HG03342 (cell line): ENCODE measurements at regions not wholly inside any gene's neighbourhood (a gene's known extent, or its start where the extent isn't known, plus 50 kb on each side); places are given as distances from the start of the nearest gene placed in this dataset.

Source experiments
- ATAC-seq: cut with Tn5 transposase; IDR thresholded peaks from one replicate; pipeline ENCODE4 v1.9.1; 2021; ENCODE audit warnings: mild to moderate bottlenecking, moderate library complexity; ENCODE audit not compliant: unreplicated experiment

DNA sequence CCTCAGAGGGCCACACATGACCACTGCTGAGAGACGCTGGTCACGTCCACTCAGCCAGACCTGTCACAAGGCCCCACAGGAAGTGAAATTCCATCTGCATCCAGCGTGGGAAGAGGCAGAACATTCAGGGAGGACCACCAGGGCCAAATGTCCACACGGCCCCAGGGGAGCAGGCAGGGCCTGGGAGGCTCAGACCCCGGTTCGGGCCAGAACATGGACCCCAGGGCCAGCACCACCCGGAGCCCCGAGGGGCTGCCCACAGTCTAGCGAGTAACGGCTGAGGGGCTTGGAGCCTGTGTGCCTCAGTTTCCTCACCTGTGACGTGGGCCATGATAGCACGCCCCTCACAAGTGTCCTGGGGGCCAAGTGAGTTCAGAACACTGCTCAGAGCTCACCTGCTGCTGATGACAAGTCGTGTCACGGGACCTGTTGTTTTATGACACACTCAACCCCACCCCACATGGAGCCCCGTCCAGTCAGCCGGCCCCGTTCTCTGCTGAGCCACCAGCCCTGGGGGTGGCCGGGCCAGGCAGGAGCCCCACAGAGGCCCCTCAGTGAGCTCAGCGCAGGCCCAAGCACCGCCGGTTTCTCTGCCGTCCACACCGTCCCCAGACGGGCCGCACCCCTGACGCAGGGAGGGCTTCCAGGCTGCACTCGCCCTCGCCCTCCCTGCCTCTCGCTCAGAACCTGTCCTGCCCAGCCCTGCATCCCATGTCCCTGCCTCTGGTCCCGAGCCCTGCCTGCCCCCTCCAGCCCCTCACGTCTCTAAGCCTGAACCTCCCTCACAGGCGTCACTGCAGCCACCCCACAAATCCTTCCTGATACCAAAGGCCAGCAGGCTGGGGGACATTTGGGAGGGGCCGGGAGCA lies 79.5 kb upstream of the GALNT9 start:
- ATAC-seq: no peak

DNA sequence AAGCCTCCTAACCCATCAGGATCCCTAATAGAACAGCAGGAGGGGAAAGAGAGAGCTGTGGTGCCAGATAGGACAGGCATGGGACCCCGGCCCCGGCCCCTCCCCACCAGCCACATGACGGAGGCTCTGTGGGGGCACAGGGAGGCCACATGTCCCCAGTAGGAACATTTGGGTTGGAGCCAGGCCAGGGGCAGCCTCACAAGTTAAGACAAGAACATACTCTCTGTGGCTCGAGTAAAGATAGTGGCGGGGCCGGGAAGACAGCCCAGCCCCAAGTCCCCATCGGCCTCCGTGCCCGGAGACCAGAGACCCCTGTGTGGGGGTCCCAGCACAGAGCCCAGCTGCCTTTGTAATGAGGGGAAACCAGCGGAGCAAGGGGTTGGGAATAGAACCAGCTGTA lies 78.6 kb upstream of the GALNT9 start:
- no peak for ATAC-seq

DNA sequence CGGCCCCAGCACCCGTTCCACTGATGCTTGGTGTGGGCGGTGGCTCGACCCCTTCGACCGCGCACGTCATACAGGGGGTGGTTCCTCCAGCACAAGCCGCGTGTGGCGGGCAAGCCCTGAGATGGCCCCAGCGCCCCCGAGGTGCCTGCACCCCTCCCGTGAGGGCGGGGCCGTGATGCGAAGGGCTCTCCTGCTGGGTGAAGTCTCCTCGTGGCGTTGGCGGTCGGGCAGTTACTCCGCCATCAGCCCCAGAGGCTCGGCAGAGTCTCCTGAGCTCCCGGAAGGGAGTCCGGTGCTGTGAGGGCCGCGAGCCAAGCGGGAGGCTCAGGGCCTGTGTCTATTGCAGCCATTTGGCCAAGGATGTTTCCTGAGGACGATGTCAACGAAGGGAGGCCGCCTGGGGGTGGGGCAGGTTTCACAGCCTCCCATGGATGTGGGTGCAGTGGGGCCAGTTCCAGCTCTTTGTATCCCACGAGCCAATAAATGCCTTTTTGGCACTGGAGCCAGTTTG lies 78.1 kb upstream of the GALNT9 start:
- no peak for ATAC-seq

DNA sequence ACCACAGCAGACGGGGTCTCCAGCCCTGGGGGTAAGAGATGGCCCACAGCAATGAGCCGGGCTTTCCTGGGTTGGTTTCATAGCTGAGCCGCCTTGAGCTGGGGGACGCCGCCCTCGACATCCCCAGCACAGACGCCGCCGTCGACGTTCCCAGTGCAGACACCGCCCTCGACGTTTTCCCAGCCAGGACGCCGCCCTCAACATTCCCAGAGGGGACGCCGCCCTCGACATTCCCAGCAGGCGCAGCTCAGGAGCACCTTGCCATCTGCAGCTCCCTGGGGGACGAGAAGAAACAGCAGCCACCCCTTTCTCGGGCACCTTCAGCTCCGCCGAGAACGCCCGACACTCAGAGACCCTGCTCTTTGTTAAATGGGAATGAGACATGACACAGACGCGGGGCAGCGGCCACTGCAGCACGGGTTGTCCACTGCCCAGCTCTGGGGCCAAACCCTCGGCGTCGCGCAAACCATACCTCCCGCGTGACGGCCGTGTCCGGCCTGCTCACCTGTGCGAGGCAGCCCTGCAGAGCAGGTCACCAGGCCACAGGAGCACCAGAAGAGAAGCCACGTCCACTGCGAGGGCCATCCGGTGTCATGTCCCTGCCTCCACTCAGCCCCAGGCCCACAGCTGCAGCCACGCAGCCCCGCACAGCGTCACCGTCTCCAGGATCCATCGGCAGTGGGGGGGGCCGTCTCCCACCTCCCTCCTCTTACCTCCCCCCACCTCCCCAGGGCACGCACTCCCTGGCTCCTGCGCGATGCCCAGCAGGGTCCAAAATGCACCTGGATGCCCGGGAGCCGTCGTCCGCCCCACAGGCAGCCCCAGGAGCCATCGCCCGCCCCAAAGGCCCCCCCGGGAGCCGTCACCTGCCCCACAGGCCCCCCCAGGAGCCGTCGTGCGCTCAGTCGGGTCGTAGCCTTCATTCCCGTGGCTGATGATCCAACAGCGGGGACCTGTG lies 77.4 kb upstream of the GALNT9 start:
- ATAC-seq: no peak

DNA sequence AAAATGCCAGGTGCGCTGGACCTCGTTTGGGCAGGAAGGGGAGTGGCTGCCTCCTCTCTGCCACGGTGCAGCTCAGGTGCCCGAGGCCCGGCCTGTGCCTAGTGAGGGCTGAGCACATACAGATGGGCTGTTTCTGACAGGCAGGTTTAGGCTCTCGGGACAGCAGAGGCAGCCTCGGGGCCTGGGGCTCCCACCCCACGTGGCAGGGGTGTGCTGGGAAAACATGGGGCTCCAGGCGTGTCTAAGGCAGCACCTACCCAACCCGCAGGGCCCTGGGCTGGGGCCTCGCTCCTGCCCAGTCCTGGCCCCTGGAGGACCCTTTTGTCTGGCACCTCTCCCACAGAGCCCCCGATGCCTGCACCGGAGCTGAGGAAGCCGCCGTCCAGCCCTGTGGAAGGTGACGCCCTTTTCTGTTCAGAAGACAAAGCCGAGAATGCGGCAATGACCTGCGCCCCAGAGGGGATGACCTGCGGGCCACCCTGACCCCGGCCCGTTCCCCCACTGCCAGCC lies 76.4 kb upstream of the GALNT9 start:
- ATAC-seq: no peak

DNA sequence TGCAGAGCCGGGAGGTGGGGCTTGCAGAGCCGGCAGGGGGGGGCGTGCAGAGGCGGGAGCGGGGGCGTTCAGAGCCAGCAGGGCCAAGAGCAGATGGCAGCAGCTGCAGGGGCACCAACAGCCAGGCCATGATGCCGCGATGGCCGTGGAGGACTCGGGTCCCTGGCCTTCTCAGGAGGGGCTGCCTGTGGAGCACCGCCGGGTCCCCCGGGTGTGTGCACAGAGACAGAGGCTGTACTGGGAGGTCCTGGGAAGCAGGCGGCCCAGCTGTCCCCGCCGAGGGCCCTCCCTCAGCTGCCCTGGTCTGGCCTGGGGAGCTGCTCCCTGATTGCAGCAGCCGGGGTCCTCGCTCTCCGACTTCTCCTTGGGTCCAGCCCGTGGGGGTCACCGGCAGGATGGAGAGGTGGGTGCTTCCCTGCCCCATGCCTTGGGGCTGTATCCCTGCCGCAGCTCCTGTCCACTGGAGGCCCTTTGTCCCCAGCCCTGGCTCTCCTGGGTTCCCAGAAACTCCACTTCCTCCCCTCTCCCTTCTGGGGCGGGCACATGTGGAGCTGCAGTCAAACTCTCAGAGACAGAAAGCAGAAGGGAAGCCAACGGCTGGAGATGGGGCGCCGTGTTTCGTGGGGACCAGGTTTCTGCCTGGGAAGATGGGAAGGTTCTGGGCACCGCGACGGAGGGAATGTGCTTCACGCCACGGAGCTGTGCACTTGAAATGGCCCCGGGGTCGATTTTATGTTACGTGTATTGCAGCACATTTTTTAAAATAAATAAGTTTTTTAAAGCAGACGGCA lies 75.8 kb upstream of the GALNT9 start:
- ATAC-seq: no peak

DNA sequence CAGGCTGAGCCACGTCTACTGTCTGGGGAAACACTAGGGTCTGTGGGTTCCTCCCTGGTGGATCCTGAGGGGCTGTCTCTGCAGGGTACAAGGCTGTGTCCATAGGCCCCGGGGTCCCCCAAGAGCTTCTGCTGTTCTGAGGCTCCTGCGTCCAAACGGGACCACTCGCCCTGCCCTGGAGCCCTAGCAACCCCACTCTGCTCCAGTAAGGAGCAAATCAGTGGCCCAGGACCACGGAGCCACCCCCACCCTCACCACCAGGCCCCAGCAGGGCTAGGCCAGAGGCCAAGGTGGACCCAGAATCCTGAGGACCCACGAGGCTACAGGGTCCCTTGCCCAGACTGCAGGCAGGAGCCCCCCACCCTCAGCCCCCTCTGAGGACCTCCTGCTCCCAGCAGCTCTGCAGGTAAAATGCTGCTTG lies 75.1 kb upstream of the GALNT9 start:
- no peak for ATAC-seq

DNA sequence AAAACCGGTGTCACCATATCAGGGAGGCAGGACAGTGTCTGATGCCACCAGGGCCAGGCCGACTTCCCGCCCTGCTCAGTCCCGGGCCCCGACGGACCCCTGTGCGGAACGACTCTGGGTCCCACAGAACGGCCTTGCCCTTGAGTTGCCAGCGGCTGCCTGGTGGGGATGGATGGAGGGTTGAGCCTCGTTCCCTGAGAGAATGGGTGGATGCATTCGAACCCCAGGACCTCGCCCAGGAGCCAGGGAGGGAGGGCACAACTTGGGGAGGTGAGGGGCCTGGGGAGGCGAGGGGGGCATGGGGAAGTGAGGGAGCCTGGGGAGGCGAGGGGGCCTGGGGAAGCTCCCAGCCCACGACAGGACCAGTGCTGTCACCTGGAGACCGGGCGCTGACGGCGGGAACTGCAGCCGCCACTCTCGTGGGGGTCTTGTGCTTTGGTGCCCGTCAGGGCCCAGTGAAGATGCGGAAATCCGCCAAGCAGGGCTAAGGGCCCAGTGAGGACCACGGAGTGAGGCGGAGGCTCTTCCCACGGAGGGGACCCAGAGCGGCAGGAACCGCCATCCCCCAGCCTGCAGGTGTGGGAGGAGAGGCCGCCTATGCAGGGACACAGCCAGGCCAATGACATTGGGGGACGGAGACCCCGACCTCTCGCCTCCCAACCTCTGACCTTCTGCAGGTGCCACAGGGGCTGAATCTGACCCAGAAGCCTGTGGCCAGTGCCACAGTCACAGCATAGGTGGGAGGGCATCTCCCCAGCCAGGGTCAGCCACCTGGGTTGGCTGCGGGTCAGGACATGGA lies 74.4 kb upstream of the GALNT9 start:
- no peak for ATAC-seq

DNA sequence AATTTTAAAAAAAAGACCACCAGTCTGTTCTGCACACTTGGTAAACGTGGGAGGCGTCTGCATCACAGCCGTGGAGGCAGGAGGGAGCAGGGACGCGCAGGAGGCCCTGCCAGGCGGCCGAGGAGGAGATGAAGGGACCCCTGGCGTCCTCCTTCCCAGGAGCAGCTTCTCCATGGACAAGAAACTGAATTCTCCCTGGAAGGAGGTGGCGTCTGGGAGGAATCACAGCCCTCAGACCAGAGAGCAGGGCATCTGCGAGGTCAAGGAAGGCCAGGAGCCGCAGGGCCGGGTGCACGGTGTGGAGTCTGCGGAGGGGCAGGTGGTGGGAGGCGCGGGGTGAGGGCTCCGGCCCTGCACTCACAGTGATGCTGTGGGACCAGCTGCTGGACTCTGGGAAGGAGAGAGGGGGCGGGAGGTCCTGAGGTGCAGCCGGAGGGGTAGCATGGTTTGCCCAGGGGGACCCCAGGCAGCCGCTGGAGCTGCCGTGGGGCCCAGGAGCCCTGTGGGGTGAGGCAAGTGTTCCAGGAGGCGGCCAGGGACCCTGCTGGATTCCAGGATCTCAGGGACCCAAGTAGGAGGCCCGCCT lies 73.5 kb upstream of the GALNT9 start:
- no peak for ATAC-seq

DNA sequence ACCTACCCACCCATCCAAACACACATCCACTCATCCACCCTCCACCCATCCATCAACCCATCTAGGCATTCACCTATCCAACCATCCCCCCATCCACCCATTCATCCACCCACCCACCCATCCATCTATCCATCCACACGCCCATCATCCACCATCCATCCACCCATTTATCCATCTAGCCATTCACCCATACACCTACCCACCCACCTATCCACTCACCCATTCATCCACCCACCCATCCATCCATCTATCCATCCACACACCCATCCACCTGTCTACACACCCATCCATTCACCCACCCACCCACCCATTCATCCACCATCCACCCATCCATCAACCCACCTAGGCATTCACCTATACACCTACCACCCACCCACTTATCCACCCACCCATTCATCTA lies 72.6 kb upstream of the GALNT9 start:
- no peak for ATAC-seq

DNA sequence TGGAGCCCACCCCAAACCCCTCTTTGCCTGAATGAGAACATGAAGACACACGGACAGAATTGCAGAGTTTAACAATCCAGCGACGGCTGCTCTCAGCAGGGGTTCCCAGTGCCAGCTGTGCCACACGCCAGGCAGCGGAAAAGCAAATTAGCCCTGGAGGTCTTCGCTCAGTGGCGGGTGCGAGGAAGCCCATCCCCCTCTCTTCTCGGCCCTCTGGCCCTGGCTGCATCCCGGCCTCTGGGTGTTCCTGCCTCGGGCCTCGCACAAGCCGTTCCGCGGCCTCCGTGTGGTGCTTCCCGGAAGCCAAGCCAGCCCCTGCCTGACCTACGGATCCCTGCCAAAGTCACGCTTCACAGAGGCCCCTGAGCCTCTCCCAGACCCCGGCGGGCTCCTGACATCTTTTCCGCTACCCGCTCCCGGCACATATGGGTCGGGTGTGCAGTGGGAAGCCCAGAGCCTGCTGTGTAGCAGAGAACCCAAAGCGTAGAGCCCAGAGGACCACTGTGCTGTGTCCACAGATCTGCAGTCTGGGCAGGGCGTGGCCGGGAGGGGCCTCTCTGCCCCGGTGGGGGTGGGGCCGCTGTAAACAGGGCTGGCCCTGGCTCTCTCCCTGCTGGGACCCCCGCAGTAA lies 70.7 kb upstream of the GALNT9 start:
- ATAC-seq: no peak

DNA sequence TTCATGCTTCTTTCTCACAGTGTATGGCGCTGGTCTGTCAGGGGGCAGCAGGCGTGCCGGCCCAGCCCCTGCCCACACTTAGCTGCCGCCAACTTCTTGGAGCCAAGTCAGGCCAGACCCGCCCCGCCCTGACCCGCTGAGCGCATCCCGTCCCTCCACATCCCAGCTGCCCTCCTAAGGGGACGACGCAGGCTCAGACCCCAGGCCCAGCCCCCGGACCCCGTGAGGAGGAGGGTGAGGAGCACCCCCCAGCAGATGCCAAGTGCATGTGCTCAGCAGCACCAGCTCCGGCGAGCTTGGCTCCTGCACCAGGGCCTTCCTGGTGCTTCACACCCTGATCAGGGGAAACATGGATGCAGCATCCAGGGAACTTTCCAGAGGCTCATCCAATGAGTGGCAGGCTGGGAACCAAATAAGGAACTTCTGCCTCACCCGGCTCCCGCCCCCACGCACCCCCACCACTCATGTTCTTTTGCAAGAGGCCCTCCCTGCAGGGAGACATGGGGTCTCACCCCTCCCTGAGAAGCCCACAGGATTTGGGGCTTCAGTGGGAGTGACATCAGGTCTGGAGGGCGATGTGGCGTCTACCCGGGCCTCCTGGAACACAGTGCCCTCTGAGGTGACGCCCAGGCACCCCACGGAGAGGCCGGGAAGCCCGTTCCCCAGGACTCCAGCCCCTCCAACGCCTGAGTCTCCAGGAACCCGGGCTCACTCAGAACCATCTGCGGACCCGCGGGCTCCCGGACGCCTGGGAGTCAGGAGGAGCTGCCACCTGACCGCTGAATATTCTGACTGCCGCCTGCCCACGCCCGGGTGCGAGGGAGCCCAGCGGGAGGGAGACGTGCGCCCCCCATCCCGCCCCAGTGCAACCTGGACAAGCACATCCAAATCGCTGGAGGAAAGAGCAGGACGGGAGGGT lies 70.0 kb upstream of the GALNT9 start:
- no peak for ATAC-seq

DNA sequence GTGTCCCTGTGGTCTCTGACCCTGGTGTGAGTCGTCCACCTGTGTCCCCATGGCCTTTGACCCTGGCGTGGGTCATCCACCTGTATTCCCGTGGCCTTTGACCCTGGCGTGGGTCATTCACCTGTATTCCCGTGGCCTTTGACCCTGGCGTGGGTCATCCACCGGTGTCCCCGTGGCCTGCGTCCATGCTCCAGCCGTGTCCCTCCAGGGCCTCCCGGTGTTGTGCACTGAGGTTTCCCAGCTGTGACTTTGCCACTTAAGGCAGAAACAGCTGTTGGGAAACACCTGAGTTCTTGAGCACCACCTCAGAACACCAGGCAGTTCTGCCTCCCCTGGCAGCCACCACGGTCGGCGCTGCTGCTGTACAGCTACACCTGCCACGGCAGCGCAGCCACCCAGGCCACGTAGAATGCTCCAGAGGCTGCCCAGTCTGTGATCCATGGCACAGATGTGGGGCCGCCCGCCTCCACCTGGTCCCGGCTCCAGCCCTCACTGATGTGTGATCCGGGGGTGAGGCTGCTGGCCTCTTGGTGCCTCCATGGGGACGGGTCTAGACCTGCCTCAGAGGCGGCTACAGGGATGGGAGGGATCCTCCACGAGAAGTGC lies 69.1 kb upstream of the GALNT9 start:
- ATAC-seq: no peak

DNA sequence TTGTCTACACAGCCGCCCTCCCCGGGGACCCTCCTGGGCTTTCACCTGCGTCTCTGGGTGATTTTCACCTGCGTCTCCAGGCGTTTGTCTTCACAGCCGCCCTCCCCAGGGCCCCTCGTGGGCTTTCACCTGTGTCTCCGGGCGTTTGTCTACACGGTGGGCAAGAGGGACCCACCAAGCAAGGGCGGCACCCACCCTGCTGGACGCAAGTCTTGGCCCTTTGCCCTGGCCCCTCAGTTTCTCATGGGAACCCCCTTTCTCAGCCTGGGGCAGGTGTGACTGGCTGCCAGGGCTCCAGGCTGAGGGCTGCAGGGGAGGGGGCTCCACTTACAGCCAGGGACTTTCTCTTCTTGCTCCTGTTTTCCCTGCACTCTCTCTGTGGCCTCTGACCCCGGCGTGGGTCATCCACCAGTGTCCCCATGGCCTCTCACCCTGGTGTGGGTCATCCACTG lies 68.6 kb upstream of the GALNT9 start:
- no peak for ATAC-seq

DNA sequence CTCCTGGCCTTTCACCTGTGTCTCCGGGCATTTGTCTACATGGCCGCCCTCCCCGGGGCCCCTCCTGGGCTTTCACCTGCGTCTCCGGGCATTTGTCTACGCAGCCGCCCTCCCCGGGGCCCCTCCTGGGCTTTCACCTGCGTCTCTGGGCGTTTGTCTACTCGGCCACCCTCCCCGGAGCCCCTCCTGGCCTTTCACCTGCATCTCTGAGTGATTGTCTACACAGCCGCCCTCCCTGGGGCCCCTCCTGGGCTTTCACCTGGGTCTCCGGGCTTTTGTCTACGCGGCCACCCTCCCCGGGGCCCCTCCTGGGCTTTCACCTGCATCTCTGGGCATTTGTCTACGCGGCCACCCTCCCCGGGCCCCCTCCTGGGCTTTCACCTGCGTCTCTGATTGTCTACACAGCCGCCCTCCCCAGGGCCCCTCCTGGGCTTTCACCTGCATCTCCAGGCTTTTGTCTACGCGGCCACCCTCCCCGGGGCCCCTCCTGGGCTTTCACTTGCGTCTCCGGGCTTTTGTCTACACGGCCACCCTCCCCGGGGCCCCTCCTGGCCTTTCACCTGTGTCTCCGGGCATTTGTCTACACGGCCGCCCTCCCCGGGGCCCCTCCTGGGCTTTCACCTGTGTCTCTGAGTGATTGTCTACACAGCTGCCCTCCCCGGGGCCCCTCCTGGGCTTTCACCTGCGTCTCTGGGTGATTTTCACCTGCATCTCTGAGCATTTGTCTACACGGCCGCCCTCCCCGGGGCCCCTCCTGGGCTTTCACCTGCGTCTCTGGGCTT lies 68.0 kb upstream of the GALNT9 start:
- ATAC-seq: no peak

DNA sequence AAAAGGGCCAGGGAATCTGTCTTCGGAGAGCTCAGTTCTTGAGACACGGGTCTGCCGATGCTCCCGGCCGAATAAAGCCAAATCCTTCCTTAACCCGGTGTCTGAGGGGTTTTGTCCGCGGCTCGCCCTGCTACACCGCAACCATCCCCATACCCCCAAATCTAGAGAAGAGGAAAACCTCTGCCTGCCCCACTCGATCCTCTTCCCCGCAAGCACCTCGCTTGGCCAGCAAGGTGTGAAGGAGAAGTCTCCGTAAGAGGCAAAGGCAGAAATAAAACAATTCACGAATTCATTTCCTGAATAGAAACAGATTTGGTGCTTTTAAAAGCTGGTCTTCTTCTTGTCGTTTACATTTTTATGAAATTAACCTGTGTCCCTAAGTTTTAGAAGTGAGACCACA lies 67.3 kb upstream of the GALNT9 start:
- ATAC-seq: no peak

DNA sequence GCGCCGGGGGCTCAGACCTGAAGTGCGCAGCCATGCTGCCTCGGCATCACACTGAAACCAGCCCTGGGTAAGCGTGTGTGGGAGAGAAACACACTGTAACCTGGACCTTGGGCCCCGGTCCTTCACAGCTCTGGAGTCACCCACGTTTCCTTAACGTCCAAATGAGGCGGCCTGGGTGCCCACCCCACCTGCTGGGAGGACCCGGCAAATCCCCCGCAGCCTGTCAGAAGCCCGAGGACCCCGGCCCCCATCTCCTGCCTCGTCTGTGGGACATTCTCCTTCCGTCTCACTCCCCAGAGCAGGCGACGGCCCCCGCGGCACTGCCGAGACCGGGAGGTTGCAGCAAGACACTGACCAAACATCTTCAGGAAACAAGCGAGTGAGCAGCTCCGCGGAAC lies 66.5 kb upstream of the GALNT9 start:
- ATAC-seq: no peak
